Neural crest cell (in vitro differentiated cells): ENCODE measurements at regions not wholly inside any gene's neighbourhood (a gene's known extent, or its start where the extent isn't known, plus 50 kb on each side); places are given as distances from the start of the nearest gene placed in this dataset.

Source experiments
- DNase-seq: peaks from one replicate; pipeline ENCODE4 v3.0.0; 2021; ENCODE audit warnings: low read depth, mixed read lengths, low spot score
- H3K27ac Mint-ChIP-seq: one replicate; pipeline ENCODE4 v1.8.0; 2021; ENCODE audit warnings: mild to moderate bottlenecking, mixed read lengths; ENCODE audit not compliant: unreplicated experiment
- H3K27me3 Mint-ChIP-seq: 2 replicates; pipeline ENCODE4 v1.8.0; 2021; ENCODE audit warnings: low read depth, mild to moderate bottlenecking, mixed read lengths
- H3K36me3 Mint-ChIP-seq: 2 replicates; pipeline ENCODE4 v1.8.0; 2021; ENCODE audit warnings: low read depth, mild to moderate bottlenecking, mixed read lengths
- H3K4me1 Mint-ChIP-seq: 2 replicates; pipeline ENCODE4 v1.8.0; 2021; ENCODE audit warnings: mixed read lengths
- H3K4me3 Mint-ChIP-seq: one replicate; pipeline ENCODE4 v1.8.0; 2021; ENCODE audit warnings: mild to moderate bottlenecking, mixed read lengths
- H3K9me3 Mint-ChIP-seq: 2 replicates; pipeline ENCODE4 v1.8.0; 2021; ENCODE audit warnings: mixed read lengths
- TF ChIP-seq, protein P1 (sequence below): fragments of 200-600 bp; sonication (generic); conservative IDR thresholded peaks from 2 replicates; pipeline ENCODE4 v1.5.0; 2021; ENCODE audit warnings: antibody characterized with exemption, mild to moderate bottlenecking

DNA sequence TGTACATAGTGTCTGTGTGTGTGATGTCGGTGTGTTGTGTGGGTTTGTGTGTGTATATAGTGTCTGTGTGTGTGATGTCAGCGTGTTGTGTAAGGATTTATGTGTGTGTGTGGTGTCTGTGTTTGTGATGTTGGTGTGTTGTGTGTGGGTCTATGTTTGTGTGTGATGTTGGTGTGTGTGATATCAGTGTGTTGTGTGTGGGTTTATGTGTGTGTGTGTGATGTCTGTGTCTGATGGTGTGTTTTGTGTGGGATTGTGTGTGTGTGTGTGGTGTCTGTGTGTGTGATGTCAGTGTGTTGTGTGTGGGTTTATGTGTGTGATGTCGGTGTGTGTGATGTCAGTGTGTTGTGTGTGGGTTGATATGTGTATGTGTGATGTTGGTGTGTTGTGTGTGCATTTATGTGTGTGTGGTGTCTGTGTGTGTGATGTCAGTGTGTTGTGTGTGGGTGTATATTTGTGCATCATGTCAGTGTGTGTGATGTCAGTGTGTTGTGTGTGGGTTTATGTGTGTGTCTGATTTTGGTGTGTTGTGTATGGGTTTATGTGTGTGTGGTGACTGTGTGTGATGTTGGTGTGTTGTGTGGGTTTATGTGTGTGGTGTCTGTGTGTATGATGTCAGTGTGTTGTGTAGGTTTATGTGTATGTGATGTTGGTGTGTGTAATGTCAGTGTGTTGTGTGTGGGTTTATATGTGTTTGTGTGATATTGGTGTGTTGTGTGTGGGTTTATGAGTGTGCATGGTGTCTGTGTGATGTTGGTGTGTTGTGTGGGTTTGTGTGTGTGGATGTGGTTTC lies 102.4 kb upstream of the CD93 start:
- Mint-ChIP-seq H3K36me3 (no peaks in the 10 kb centered on the region), H3K4me3 (no peak overlapping the region), H3K4me1 (no peaks in the 10 kb centered on the region), H3K9me3 (no peaks in the 10 kb centered on the region), H3K27me3 (peaks cover 13% of the 10 kb centered on the region), H3K27ac (no peak overlapping the region)
- no peak for DNase-seq
- TF ChIP-seq, protein P1, sequence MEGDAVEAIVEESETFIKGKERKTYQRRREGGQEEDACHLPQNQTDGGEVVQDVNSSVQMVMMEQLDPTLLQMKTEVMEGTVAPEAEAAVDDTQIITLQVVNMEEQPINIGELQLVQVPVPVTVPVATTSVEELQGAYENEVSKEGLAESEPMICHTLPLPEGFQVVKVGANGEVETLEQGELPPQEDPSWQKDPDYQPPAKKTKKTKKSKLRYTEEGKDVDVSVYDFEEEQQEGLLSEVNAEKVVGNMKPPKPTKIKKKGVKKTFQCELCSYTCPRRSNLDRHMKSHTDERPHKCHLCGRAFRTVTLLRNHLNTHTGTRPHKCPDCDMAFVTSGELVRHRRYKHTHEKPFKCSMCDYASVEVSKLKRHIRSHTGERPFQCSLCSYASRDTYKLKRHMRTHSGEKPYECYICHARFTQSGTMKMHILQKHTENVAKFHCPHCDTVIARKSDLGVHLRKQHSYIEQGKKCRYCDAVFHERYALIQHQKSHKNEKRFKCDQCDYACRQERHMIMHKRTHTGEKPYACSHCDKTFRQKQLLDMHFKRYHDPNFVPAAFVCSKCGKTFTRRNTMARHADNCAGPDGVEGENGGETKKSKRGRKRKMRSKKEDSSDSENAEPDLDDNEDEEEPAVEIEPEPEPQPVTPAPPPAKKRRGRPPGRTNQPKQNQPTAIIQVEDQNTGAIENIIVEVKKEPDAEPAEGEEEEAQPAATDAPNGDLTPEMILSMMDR, result no peak

DNA sequence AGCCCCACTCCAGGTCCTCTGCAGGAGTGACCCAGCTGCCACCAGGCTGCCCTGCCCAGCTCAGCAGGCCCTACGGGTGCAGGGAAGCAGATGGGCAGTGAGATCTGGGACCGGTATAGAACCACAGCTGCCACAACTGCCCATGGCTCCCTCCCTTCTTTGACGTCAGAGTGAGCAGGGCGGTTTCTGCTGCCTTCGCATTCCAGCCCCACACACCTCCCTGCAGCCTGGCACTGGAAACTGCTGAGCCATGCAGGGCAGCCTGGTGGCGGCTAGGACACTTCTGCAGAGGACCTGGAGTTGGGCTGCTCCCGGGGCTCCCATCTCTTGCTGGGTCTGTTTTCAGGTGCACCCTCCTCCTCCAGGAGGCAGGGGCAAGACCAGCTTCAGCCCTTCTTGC lies 101.6 kb upstream of the CD93 start:
- Mint-ChIP-seq H3K27me3 (peaks cover 11% of the 10 kb centered on the region), H3K36me3 (no peaks in the 10 kb centered on the region), H3K9me3 (peaks cover 2% of the 10 kb centered on the region), H3K27ac (no peak overlapping the region), H3K4me1 (no peaks in the 10 kb centered on the region), H3K4me3 (no peak overlapping the region)
- DNase-seq, result no peak
- TF ChIP-seq, protein P1, result no peak

DNA sequence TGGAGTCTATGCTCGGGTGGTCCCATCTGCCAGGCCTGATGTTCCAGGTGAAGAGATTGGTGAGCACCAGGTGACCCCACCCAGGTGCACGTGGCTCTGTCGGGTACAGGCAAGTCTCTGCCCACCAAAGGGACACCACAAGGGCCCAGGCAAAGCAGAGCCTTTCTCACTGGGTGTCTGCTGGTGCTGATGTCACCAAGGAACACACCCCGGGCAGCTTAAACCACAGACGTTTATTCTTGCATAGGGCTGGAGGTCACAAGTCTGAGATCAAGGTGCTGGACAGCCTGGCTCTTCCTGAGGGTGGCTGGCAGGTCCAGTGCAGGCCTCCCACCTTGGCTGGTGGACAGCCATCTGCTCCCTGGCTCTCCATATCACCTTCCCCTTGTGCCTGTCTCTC lies 100.7 kb upstream of the CD93 start:
- peaks cover 8% of the 10 kb centered on the region for H3K27me3 Mint-ChIP-seq
- H3K36me3 Mint-ChIP-seq, result no peaks in the 10 kb centered on the region
- no peaks in the 10 kb centered on the region for H3K4me1 Mint-ChIP-seq
- no peak for DNase-seq
- TF ChIP-seq, protein P1, result no peak
- H3K4me3 Mint-ChIP-seq, result no peak overlapping the region
- H3K27ac Mint-ChIP-seq, result no peak overlapping the region
- H3K9me3 Mint-ChIP-seq, result peaks cover 3% of the 10 kb centered on the region

DNA sequence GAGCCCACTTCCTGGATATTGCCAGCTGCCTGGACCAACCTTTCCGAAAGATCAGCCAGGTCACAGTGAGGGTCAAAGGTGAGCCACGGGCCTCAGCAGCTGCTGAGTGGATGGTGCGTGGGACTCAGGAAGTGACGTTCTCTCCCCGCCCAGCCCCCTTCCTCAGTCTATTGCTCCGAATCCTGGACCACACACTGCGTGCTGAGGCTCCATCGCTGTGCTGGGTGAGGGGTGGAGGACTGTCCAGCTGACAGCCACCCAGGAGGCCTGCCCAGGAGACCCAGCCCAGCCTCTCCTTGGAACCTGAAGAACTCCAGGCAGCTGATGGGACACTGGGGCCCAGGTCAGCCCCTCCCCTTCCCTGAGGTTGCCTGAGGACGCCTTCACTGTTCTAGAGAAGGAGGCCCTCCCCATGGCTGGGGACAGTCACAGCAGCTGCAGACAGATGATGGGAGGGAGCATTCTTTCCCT lies 94.4 kb upstream of the CD93 start:
- H3K4me1 Mint-ChIP-seq, result no peaks in the 10 kb centered on the region
- TF ChIP-seq, protein P1, result no peak
- peaks cover 10% of the 10 kb centered on the region for H3K27me3 Mint-ChIP-seq
- no peak overlapping the region for H3K4me3 Mint-ChIP-seq
- H3K27ac Mint-ChIP-seq, result no peak overlapping the region
- no peak for DNase-seq
- no peaks in the 10 kb centered on the region for H3K36me3 Mint-ChIP-seq
- peaks cover 9% of the 10 kb centered on the region for H3K9me3 Mint-ChIP-seq

DNA sequence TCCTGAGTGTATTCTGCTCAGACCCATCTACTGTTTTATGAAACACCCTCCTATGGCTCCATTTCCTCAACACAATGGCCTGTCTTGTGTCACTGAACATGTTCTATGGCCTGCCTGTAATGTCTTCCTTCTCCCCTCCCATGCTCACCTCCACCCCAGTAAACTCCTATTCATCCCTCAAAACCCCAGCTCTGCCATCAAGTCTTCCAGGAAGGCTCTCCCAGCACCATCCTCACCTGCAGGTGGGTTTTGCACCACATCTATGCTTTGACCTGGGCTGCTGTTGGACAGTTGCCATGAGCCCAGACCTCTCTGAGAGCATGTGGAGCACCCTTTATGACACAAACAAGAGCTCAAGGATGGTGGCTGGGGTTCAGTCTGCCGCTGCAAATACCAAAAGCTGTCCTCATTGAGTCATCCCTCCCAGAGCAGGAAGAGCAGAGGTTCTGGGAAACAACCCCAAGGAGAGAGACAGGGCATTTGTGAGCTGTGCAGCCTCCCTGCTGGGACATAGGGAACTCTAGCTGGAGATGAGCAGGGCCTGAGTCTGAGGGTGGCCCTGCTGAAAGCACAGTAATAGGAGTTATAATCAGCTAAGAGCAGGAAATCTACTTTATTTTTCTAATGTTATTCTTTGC lies 93.8 kb upstream of the CD93 start:
- DNase-seq, result no peak
- Mint-ChIP-seq H3K4me3 (no peak overlapping the region), H3K36me3 (no peaks in the 10 kb centered on the region), H3K27ac (no peak overlapping the region), H3K4me1 (no peaks in the 10 kb centered on the region), H3K9me3 (peaks cover 12% of the 10 kb centered on the region), H3K27me3 (peaks cover 10% of the 10 kb centered on the region)
- TF ChIP-seq, protein P1, result no peak
